Thyroid gland (tissue), 4 donors: ENCODE measurements at regions not wholly inside any gene's neighbourhood (a gene's known extent, or its start where the extent isn't known, plus 50 kb on each side); places are given as distances from the start of the nearest gene placed in this dataset.

Experiments used
- DNase-seq, 2 donors: peaks; one replicate each; pipeline ENCODE4 v3.0.0-alpha.2; 2019
- H3K27ac ChIP-seq, 3 donors: fragments of 200-600 bp; sonication (generic); 1 replicate in 2 of 3; 2 replicates in 1 of 3; pipeline ENCODE4 v1.5.1; 2016 to 2019; ENCODE audit warnings: mild to moderate bottlenecking in 1 of 3, moderate library complexity in 1 of 3
- H3K27me3 ChIP-seq: fragments of 200-600 bp; sonication (generic); one replicate; pipeline ENCODE4 v1.5.1; 2019
- H3K36me3 ChIP-seq, 2 donors: fragments of 200-600 bp; sonication (generic); one replicate each; pipeline ENCODE4 v1.5.1; 2016 to 2019
- H3K4me1 ChIP-seq, 2 donors: fragments of 200-600 bp; sonication (generic); one replicate each; pipeline ENCODE4 v1.5.1; 2017 to 2019
- H3K4me3 ChIP-seq, 3 donors: fragments of 200-600 bp; sonication (generic); replicated peaks in 1 of 3; 1 replicate in 2 of 3; 2 replicates in 1 of 3; pipeline ENCODE4 v1.5.1; 2016; ENCODE audit warnings: mild to moderate bottlenecking in 1 of 3
- H3K9me3 ChIP-seq: fragments of 200-600 bp; sonication (generic); one replicate; pipeline ENCODE4 v1.5.1; 2017
- POLR2A ChIP-seq, 2 donors: fragments of 450-650 bp; IDR thresholded peaks; one replicate each; pipeline ENCODE4 v1.6.1; 2017; ENCODE audit warnings: antibody characterized with exemption in 2 of 2, mild to moderate bottlenecking in 2 of 2, moderate library complexity in 1 of 2
- WGBS, 2 donors: methylation state at CpG; one replicate each; pipeline ENCODE4 v1.1.5; 2017; 5-methylcytosine and 5-hydroxymethylcytosine counted together
- intact Hi-C: fragments of 100-400 bp; cut with DNase I; formaldehyde crosslinking; loops from one replicate; pipeline ENCODE4 v1.15.1; 2023
- TF ChIP-seq, protein P1 (sequence below), 6 experiments: fragments of 200-600 bp in 3 of 6; fragments of 450-650 bp in 3 of 6; sonication (generic) in 3 of 6; IDR thresholded peaks; one replicate each; pipeline ENCODE4 v1.5.1; 2016 to 2019; ENCODE audit warnings: antibody characterized with exemption in 6 of 6, mild to moderate bottlenecking in 2 of 6, inconsistent platforms in 1 of 6, moderate library complexity in 1 of 6

DNA sequence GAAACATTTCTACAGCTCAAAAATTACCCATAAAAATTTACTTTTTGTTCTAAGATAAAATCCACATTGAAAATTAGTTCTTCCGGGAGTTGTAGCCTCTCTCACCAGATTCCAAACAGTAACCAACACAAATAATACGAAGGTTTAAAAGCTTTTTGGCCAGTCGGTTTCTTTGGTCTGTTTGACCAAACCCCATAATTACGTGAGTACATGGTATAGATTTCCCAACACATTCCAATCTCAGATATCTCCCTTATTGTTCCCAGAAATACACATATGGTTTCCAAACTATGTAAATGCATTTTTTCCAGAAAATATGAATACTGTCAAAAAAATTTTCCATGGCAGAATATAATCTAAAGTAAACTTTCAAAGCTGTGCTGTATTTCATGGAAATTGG is 722.0 kb downstream of the KCNJ2 start:
- H3K4me3 ChIP-seq: no peak overlapping the region
- no peak for DNase-seq
- no peaks in the 10 kb centered on the region for H3K4me1 ChIP-seq
- no peaks in the 10 kb centered on the region for H3K36me3 ChIP-seq
- no peaks in the 10 kb centered on the region for H3K9me3 ChIP-seq
- intact Hi-C loops: no loop called here
- H3K27ac ChIP-seq: no peak overlapping the region
- H3K27me3 ChIP-seq: no peaks in the 10 kb centered on the region
- WGBS, 2 donors: 83 to 93% methylated on average over 4 of the region's 4 CpGs
- no peak for TF ChIP-seq POLR2A (IDR thresholded peaks at IDR 0.05)
- TF ChIP-seq, protein P1, sequence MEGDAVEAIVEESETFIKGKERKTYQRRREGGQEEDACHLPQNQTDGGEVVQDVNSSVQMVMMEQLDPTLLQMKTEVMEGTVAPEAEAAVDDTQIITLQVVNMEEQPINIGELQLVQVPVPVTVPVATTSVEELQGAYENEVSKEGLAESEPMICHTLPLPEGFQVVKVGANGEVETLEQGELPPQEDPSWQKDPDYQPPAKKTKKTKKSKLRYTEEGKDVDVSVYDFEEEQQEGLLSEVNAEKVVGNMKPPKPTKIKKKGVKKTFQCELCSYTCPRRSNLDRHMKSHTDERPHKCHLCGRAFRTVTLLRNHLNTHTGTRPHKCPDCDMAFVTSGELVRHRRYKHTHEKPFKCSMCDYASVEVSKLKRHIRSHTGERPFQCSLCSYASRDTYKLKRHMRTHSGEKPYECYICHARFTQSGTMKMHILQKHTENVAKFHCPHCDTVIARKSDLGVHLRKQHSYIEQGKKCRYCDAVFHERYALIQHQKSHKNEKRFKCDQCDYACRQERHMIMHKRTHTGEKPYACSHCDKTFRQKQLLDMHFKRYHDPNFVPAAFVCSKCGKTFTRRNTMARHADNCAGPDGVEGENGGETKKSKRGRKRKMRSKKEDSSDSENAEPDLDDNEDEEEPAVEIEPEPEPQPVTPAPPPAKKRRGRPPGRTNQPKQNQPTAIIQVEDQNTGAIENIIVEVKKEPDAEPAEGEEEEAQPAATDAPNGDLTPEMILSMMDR (IDR thresholded peaks at IDR 0.05): no peak

DNA sequence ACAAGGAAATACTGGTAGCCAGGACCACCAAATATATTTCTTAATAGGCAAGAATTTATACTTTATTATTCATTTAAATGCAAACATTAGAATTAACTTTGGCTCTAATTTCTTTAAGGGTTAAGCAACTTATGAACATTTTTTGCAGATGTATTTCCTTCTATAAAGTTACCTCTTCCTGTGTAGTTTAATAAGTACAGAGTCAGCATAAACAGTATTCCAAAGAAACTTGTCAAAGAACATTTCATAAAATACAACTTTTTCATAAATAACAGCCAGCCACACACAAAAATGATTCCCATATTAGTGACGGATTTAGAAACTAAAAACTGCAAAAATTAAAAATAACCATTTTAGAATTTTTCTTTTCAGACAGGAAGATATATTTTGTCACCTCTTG is 723.2 kb downstream of the KCNJ2 start:
- Histone ChIP-seq H3K36me3 (no peaks in the 10 kb centered on the region), H3K4me3 (no peak overlapping the region), H3K9me3 (no peaks in the 10 kb centered on the region), H3K27ac (no peak overlapping the region), H3K4me1 (no peaks in the 10 kb centered on the region), H3K27me3 (no peaks in the 10 kb centered on the region)
- DNase-seq: no peak
- intact Hi-C loops: no loop called here
- 80 to 84% methylated on average over 1 of the region's 1 CpG for WGBS, 2 donors
- no peak for TF ChIP-seq POLR2A (IDR thresholded peaks at IDR 0.05)
- TF ChIP-seq, protein P1 (IDR thresholded peaks at IDR 0.05): no peak

DNA sequence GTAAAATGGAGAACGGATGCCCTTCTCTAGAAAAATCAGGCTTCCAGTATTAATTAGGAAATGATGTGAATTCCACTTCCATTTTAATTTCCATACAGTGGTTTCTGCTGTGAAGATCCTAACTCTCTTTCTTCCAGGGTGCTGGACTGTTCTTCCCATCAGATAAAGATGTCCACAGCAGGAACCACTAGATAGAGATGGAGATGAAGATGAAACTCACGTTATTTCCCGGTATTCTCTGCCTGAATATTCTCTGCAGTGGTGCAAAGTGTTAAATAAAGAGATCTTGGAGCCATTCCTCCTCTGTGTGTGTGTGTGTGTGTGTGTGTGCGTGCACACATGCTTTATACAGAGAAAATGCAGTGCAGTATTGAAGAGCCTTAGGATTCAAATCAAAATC is 727.5 kb downstream of the KCNJ2 start:
- intact Hi-C loops: no loop called here
- Histone ChIP-seq H3K4me3 (no peak overlapping the region), H3K27ac (no peak overlapping the region), H3K9me3 (no peaks in the 10 kb centered on the region), H3K27me3 (no peaks in the 10 kb centered on the region), H3K4me1 (no peaks in the 10 kb centered on the region), H3K36me3 (no peaks in the 10 kb centered on the region)
- 70 to 73% methylated on average over 4 of the region's 4 CpGs for WGBS, 2 donors
- TF ChIP-seq POLR2A (IDR thresholded peaks at IDR 0.05): no peak
- TF ChIP-seq, protein P1 (IDR thresholded peaks at IDR 0.05): no peak
- DNase-seq: no peak

DNA sequence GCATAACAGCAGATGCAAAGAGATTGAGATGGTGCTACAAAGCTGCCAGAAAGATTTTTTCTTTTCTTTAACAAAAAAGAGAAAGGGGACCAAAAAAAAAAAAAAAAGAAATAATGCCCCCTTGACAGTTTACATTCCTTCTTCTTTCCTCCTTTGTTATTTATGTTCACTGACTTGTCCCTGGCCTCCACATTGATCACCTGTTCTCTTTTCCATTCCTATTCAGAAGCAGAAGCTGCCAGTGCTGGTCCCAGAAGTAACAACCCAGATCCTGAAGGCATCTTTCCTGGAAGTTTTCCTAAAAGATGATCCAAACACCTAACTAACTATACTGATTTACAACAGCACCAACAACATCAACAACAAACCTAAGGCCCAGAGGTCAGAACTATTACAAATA is 728.1 kb downstream of the KCNJ2 start:
- H3K27ac ChIP-seq: no peak overlapping the region
- no peak overlapping the region for H3K4me3 ChIP-seq
- no peak for TF ChIP-seq POLR2A (IDR thresholded peaks at IDR 0.05)
- TF ChIP-seq, protein P1 (IDR thresholded peaks at IDR 0.05): no peak
- no peaks in the 10 kb centered on the region for H3K36me3 ChIP-seq
- no peaks in the 10 kb centered on the region for H3K4me1 ChIP-seq
- no peaks in the 10 kb centered on the region for H3K27me3 ChIP-seq
- no peaks in the 10 kb centered on the region for H3K9me3 ChIP-seq
- DNase-seq: no peak
- intact Hi-C loops: no loop called here

DNA sequence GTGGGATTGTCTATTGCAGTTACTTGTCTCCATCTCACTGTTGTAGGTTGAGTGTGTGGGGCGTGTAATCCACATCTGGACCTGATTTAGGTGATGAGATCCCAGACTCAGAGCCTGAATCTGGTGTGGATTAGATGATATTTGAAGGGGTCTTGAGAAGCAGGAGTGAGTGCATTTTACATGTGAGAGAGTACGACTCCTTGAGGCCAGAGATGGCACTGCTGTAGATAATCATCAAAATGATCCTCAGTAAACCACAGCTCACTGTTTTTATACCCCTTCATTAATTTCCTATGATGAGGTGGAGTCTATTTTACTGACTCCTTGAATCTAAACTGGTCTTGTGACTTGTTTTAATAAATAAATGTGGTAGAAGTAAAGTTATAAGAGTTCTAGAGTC is 732.5 kb downstream of the KCNJ2 start:
- no peaks in the 10 kb centered on the region for H3K27me3 ChIP-seq
- no peak overlapping the region for H3K4me3 ChIP-seq
- no peak for DNase-seq
- H3K36me3 ChIP-seq: no peaks in the 10 kb centered on the region
- H3K9me3 ChIP-seq: no peaks in the 10 kb centered on the region
- no peaks in the 10 kb centered on the region for H3K4me1 ChIP-seq
- intact Hi-C loops: no loop called here
- no peak for TF ChIP-seq POLR2A (IDR thresholded peaks at IDR 0.05)
- TF ChIP-seq, protein P1 (IDR thresholded peaks at IDR 0.05): no peak
- H3K27ac ChIP-seq: no peak overlapping the region
- WGBS, 2 donors: 91 to 93% methylated on average over 2 of the region's 2 CpGs
